ENCODE measurements at regions not wholly inside any gene's neighbourhood (a gene's known extent, or its start where the extent isn't known, plus 50 kb on each side); places are given as distances from the start of the nearest gene placed in this dataset.

GRCh38 chr1:229003233-229004031, 267.5 kb upstream of the RAB4A start:
- TF ChIP-seq CTCF (IDR thresholded peaks at IDR 0.05 in 4 of 5, conservative IDR thresholded peaks at IDR 0.05 in 1 of 5) (no peak), POLR2A (IDR thresholded peaks at IDR 0.05) (no peak)
- DNase-seq (no peak), ATAC-seq (no peak)
- Histone ChIP-seq H3K9me3 (no peaks in the 10 kb centered on the region), H3K36me3 (no peaks in the 10 kb centered on the region), H3K27ac (no peak overlapping the region), H3K4me1 (no peaks in the 10 kb centered on the region), H3K4me3 (no peak overlapping the region), H3K27me3 (no peaks in the 10 kb centered on the region)
- intact Hi-C loops (cut with DNase I; ENCODE audit: low total_unique reads): no loop called here
- in situ Hi-C loops (cut with MboI; ENCODE audit: low sequenced_read_pairs in 4 of 4): no loop called here

- in situ Hi-C loops (cut with MboI; ENCODE audit: low sequenced_read_pairs in 4 of 4): no loop called here
- H3K27ac ChIP-seq: no peak overlapping the region
- H3K4me3 ChIP-seq: no peak overlapping the region
- no peak for ATAC-seq
- no peaks in the 10 kb centered on the region for H3K27me3 ChIP-seq
- H3K9me3 ChIP-seq: no peaks in the 10 kb centered on the region
- TF ChIP-seq CTCF (IDR thresholded peaks at IDR 0.05 in 4 of 5, conservative IDR thresholded peaks at IDR 0.05 in 1 of 5) (no peak), POLR2A (IDR thresholded peaks at IDR 0.05) (no peak)
- intact Hi-C loops (cut with DNase I; ENCODE audit: low total_unique reads): no loop called here
- no peak for DNase-seq
- no peaks in the 10 kb centered on the region for H3K4me1 ChIP-seq
- H3K36me3 ChIP-seq: no peaks in the 10 kb centered on the region
These were observed 266.7 kb upstream of the RAB4A start for GRCh38 chr1:229004066-229004833.

- Histone ChIP-seq H3K4me1 (no peaks in the 10 kb centered on the region), H3K27me3 (no peaks in the 10 kb centered on the region), H3K27ac (no peak overlapping the region), H3K9me3 (no peaks in the 10 kb centered on the region), H3K36me3 (no peaks in the 10 kb centered on the region), H3K4me3 (no peak overlapping the region)
- in situ Hi-C loops (cut with MboI; ENCODE audit: low sequenced_read_pairs in 4 of 4) (no loop called here), intact Hi-C loops (cut with DNase I; ENCODE audit: low total_unique reads) (no loop called here)
- TF ChIP-seq POLR2A (IDR thresholded peaks at IDR 0.05) (no peak), CTCF (IDR thresholded peaks at IDR 0.05 in 4 of 5, conservative IDR thresholded peaks at IDR 0.05 in 1 of 5) (no peak)
- ATAC-seq (no peak), DNase-seq (no peak)
These were observed 265.8 kb upstream of the RAB4A start for GRCh38 chr1:229005097-229005496.

- in situ Hi-C loops (cut with MboI; ENCODE audit: low sequenced_read_pairs in 4 of 4) (no loop called here), intact Hi-C loops (cut with DNase I; ENCODE audit: low total_unique reads) (no loop called here)
- no peak for DNase-seq
These were observed 265.4 kb upstream of the RAB4A start for GRCh38 chr1:229005556-229005955.

More at GRCh38 chr1:229005556-229005955, 265.4 kb upstream of the RAB4A start:
- H3K36me3 ChIP-seq: no peaks in the 10 kb centered on the region
- no peaks in the 10 kb centered on the region for H3K4me1 ChIP-seq
- no peaks in the 10 kb centered on the region for H3K9me3 ChIP-seq
- no peaks in the 10 kb centered on the region for H3K27me3 ChIP-seq
- no peak for ATAC-seq
- TF ChIP-seq CTCF (IDR thresholded peaks at IDR 0.05 in 4 of 5, conservative IDR thresholded peaks at IDR 0.05 in 1 of 5) (no peak), POLR2A (IDR thresholded peaks at IDR 0.05) (no peak)
- H3K4me3 ChIP-seq: no peak overlapping the region
- no peak overlapping the region for H3K27ac ChIP-seq

Data from gastrocnemius medialis (tissue), 4 donors.